Breast epithelium (tissue), 4 donors: ENCODE measurements at regions not wholly inside any gene's neighbourhood (a gene's known extent, or its start where the extent isn't known, plus 50 kb on each side); places are given as distances from the start of the nearest gene placed in this dataset.
A peak's percentile ranks its signal among the peaks of the same experiment; 100 is the strongest.
"Not testable (repeated sequence)": the region's sequence is repeated elsewhere in the genome, so short reads cannot be mapped to it uniquely, and the experiment has no call there.

Experiments used
- DNase-seq, 2 donors: peaks; one replicate each; pipeline ENCODE4 v3.0.0-alpha.2; 2019; ENCODE audit warnings: low spot score in 2 of 2
- H3K27ac ChIP-seq, 2 donors: fragments of 200-600 bp; sonication (generic) in 1 of 2; one replicate each; pipeline ENCODE4 v1.5.1; 2016 to 2019; ENCODE audit warnings: mild to moderate bottlenecking in 1 of 2
- H3K27me3 ChIP-seq, 2 donors: fragments of 200-600 bp; sonication (generic) in 1 of 2; one replicate each; pipeline versions ENCODE4 v1.5.1 to v1.6.0; 2017 to 2019; ENCODE audit warnings: control low read depth in 1 of 2, mild to moderate bottlenecking in 1 of 2
- H3K36me3 ChIP-seq: fragments of 200-600 bp; one replicate; pipeline ENCODE4 v1.5.1; 2019
- H3K4me1 ChIP-seq, 2 donors: fragments of 200-600 bp; sonication (generic); one replicate each; pipeline ENCODE4 v1.5.1; 2016 to 2019; ENCODE audit warnings: control low read depth in 1 of 2
- H3K4me3 ChIP-seq, 3 donors: fragments of 200-600 bp; sonication (generic); 1 replicate in 2 of 3; 2 replicates in 1 of 3; pipeline ENCODE4 v1.5.1; 2016 to 2019; ENCODE audit warnings: mild to moderate bottlenecking in 3 of 3, moderate library complexity in 2 of 3
- H3K9me3 ChIP-seq, 2 donors: fragments of 200-600 bp; sonication (generic) in 1 of 2; one replicate each; pipeline ENCODE4 v1.5.1; 2016 to 2019; ENCODE audit warnings: control low read depth in 1 of 2
- CTCF ChIP-seq, 3 donors: fragments of 450-650 bp; IDR thresholded peaks; one replicate each; pipeline ENCODE4 v1.5.1; 2016 to 2017; ENCODE audit warnings: antibody characterized with exemption in 3 of 3, mild to moderate bottlenecking in 3 of 3, moderate library complexity in 3 of 3
- POLR2A ChIP-seq: fragments of 450-650 bp; IDR thresholded peaks from one replicate; pipeline ENCODE4 v1.6.1; 2016; ENCODE audit warnings: antibody characterized with exemption, mild to moderate bottlenecking, moderate library complexity
- POLR2AphosphoS5 ChIP-seq, 3 donors: sonication (generic); formaldehyde crosslinking; IDR thresholded peaks; one replicate each; pipeline ENCODE4 v1.6.1; 2017; ENCODE audit warnings: antibody characterized with exemption in 3 of 3
- intact Hi-C: fragments of 100-400 bp; cut with DNase I; formaldehyde crosslinking; loops from one replicate; pipeline ENCODE4 v1.15.1; 2023; ENCODE audit warnings: low total_unique reads

- DNase-seq: no peak
- Histone ChIP-seq H3K4me1 (no peaks in the 10 kb centered on the region), H3K27me3 (no peaks in the 10 kb centered on the region), H3K4me3 (no peak overlapping the region), H3K27ac (no peak overlapping the region), H3K9me3 (peaks cover 0 to 11% of the 10 kb centered on the region in 2 donors), H3K36me3 (no peaks in the 10 kb centered on the region)
- intact Hi-C loops: no loop called here
- TF ChIP-seq CTCF (IDR thresholded peaks at IDR 0.05) (no peak), POLR2AphosphoS5 (IDR thresholded peaks at IDR 0.05) (no peak), POLR2A (no peak)
Measured at GRCh38 chr14:105962532-105962931, 436.1 kb downstream of the TMEM121 start.

GRCh38 chr14:105968291-105968690 is 441.9 kb downstream of the TMEM121 start:
- Histone ChIP-seq H3K36me3 (no peaks in the 10 kb centered on the region), H3K27ac (no peak overlapping the region), H3K9me3 (no peaks in the 10 kb centered on the region), H3K4me1 (no peaks in the 10 kb centered on the region), H3K27me3 (no peaks in the 10 kb centered on the region), H3K4me3 (no peak overlapping the region)
- DNase-seq: no peak
- intact Hi-C loops: no loop called here
- TF ChIP-seq POLR2A: no peak
- no peak for TF ChIP-seq POLR2AphosphoS5 (IDR thresholded peaks at IDR 0.05)
- TF ChIP-seq CTCF (IDR thresholded peaks at IDR 0.05): no peak

- H3K9me3 ChIP-seq, DNase-seq, H3K4me3 ChIP-seq, intact Hi-C loops, H3K4me1 ChIP-seq, H3K36me3 ChIP-seq, H3K27me3 ChIP-seq, H3K27ac ChIP-seq: not testable (repeated sequence)
Measured at GRCh38 chr14:105969026-105969425, 442.6 kb downstream of the TMEM121 start.

GRCh38 chr14:105970821-105971220 is 444.4 kb downstream of the TMEM121 start:
- H3K4me1 ChIP-seq, H3K36me3 ChIP-seq, H3K27ac ChIP-seq, H3K9me3 ChIP-seq, intact Hi-C loops, H3K4me3 ChIP-seq, DNase-seq: not testable (repeated sequence)
- H3K27me3 ChIP-seq: peaks cover 0 to 11% of the 10 kb centered on the region in 2 donors

- Histone ChIP-seq H3K4me1 (no peaks in the 10 kb centered on the region), H3K9me3 (no peaks in the 10 kb centered on the region), H3K27me3 (peaks cover 0 to 11% of the 10 kb centered on the region in 2 donors), H3K4me3 (no peak overlapping the region), H3K27ac (no peak overlapping the region), H3K36me3 (no peaks in the 10 kb centered on the region)
- intact Hi-C loops: no loop called here
- TF ChIP-seq POLR2A (no peak), CTCF (IDR thresholded peaks at IDR 0.05) (no peak), POLR2AphosphoS5 (IDR thresholded peaks at IDR 0.05) (no peak)
- DNase-seq: no peak
Measured at GRCh38 chr14:105971593-105972500, 445.5 kb downstream of the TMEM121 start.

GRCh38 chr14:105974902-105975301 is 448.5 kb downstream of the TMEM121 start:
- Histone ChIP-seq H3K4me3 (no peak overlapping the region), H3K9me3 (no peaks in the 10 kb centered on the region), H3K4me1 (no peaks in the 10 kb centered on the region), H3K27ac (no peak overlapping the region), H3K36me3 (no peaks in the 10 kb centered on the region), H3K27me3 (peaks cover 0 to 11% of the 10 kb centered on the region in 2 donors)
- TF ChIP-seq CTCF (IDR thresholded peaks at IDR 0.05) (peak in 1 of 3 donors; percentile 16), POLR2AphosphoS5 (IDR thresholded peaks at IDR 0.05) (no peak), POLR2A (no peak)
- intact Hi-C loops: no loop called here
- DNase-seq: no peak
